ENCODE measurements at regions not wholly inside any gene's neighbourhood (a gene's known extent, or its start where the extent isn't known, plus 50 kb on each side); places are given as distances from the start of the nearest gene placed in this dataset.

- no peak for TF ChIP-seq CTCF (IDR thresholded peaks at IDR 0.05; ENCODE audit: extremely low read depth, missing control alignments)
- no peak for DNase-seq (ENCODE audit: low spot score)
Measured at GRCh38 chr6:18976091-18976490, 588.9 kb downstream of the RNF144B start.

GRCh38 chr6:18976966-18977365 lies 589.8 kb downstream of the RNF144B start:
- no peak for TF ChIP-seq CTCF (IDR thresholded peaks at IDR 0.05; ENCODE audit: extremely low read depth, missing control alignments)
- no peak for DNase-seq (ENCODE audit: low spot score)

GRCh38 chr6:18978337-18979128 lies 591.4 kb downstream of the RNF144B start:
- no peak for DNase-seq (ENCODE audit: low spot score)

GRCh38 chr6:18985061-18985460 lies 597.9 kb downstream of the RNF144B start:
- DNase-seq (ENCODE audit: low spot score), result no peak
- TF ChIP-seq CTCF (IDR thresholded peaks at IDR 0.05; ENCODE audit: extremely low read depth, missing control alignments), result no peak

More at GRCh38 chr6:18978337-18979128, 591.4 kb downstream of the RNF144B start:
- TF ChIP-seq CTCF (IDR thresholded peaks at IDR 0.05; ENCODE audit: extremely low read depth, missing control alignments), result no peak

- DNase-seq (ENCODE audit: low spot score), result no peak
- no peak for TF ChIP-seq CTCF (IDR thresholded peaks at IDR 0.05; ENCODE audit: extremely low read depth, missing control alignments)
Measured at GRCh38 chr6:18985996-18986395, 598.8 kb downstream of the RNF144B start.

- TF ChIP-seq CTCF (IDR thresholded peaks at IDR 0.05; ENCODE audit: extremely low read depth, missing control alignments), result no peak
- DNase-seq (ENCODE audit: low spot score), result no peak
Measured at GRCh38 chr6:18988636-18989035, 601.5 kb downstream of the RNF144B start.

- peak; percentile 61 for TF ChIP-seq CTCF (IDR thresholded peaks at IDR 0.05; ENCODE audit: extremely low read depth, missing control alignments)
- peak; percentile 24 for DNase-seq (ENCODE audit: low spot score)
Measured at GRCh38 chr6:18990059-18990978, 603.2 kb downstream of the RNF144B start.

Measured in GM20000 (cell line).